Stimulated activated naive CD4-positive, alpha-beta T cell treated with Interleukin-2 at 50 U/mL for 16 hours (primary cell): ENCODE measurements at regions not wholly inside any gene's neighbourhood (a gene's known extent, or its start where the extent isn't known, plus 50 kb on each side); places are given as distances from the start of the nearest gene placed in this dataset.
"Not testable (repeated sequence)": the region's sequence is repeated elsewhere in the genome, so short reads cannot be mapped to it uniquely, and the experiment has no call there.

Experiments used
- DNase-seq: peaks from one replicate; lab custom pipeline; 2025; lab: John Stamatoyannopoulos, UW

GRCh38 chr10:65275296-65275695 lies 1650.5 kb upstream of the LRRTM3 start:
- no peak for DNase-seq

GRCh38 chr10:65284495-65285041 lies 1641.3 kb upstream of the LRRTM3 start:
- DNase-seq = no peak

- not testable (repeated sequence) for DNase-seq
Observed at GRCh38 chr10:65285726-65286125, 1640.1 kb upstream of the LRRTM3 start.

- DNase-seq = no peak
Observed at GRCh38 chr10:65291286-65291685, 1634.5 kb upstream of the LRRTM3 start.

GRCh38 chr10:65292551-65292950 lies 1633.3 kb upstream of the LRRTM3 start:
- no peak for DNase-seq

- no peak for DNase-seq
Observed at GRCh38 chr10:65294329-65294728, 1631.5 kb upstream of the LRRTM3 start.

- no peak for DNase-seq
Observed at GRCh38 chr10:65301181-65301580, 1624.7 kb upstream of the LRRTM3 start.

GRCh38 chr10:65306201-65306600 lies 1619.6 kb upstream of the LRRTM3 start:
- no peak for DNase-seq

GRCh38 chr10:65312876-65313275 lies 1613.0 kb upstream of the LRRTM3 start:
- no peak for DNase-seq

GRCh38 chr10:65313406-65313805 lies 1612.4 kb upstream of the LRRTM3 start:
- no peak for DNase-seq

GRCh38 chr10:65314253-65314652 lies 1611.6 kb upstream of the LRRTM3 start:
- no peak for DNase-seq

- DNase-seq = no peak
Observed at GRCh38 chr10:65319493-65319892, 1606.3 kb upstream of the LRRTM3 start.

- no peak for DNase-seq
Observed at GRCh38 chr10:65320236-65321026, 1605.4 kb upstream of the LRRTM3 start.

- no peak for DNase-seq
Observed at GRCh38 chr10:65323802-65324201, 1602.0 kb upstream of the LRRTM3 start.

- DNase-seq = no peak
Observed at GRCh38 chr10:65325913-65326312, 1599.9 kb upstream of the LRRTM3 start.

- no peak for DNase-seq
Observed at GRCh38 chr10:65328486-65328885, 1597.3 kb upstream of the LRRTM3 start.

GRCh38 chr10:65335311-65335710 lies 1590.5 kb upstream of the LRRTM3 start:
- DNase-seq = no peak

- DNase-seq = no peak
Observed at GRCh38 chr10:65340340-65340739, 1585.5 kb upstream of the LRRTM3 start.

GRCh38 chr10:65341323-65341925 lies 1584.4 kb upstream of the LRRTM3 start:
- DNase-seq = no peak

- DNase-seq = no peak
Observed at GRCh38 chr10:65342245-65342644, 1583.6 kb upstream of the LRRTM3 start.

GRCh38 chr10:65346466-65346865 lies 1579.4 kb upstream of the LRRTM3 start:
- DNase-seq = no peak

GRCh38 chr10:65348637-65349036 lies 1577.2 kb upstream of the LRRTM3 start:
- no peak for DNase-seq

- no peak for DNase-seq
Observed at GRCh38 chr10:65350611-65351010, 1575.2 kb upstream of the LRRTM3 start.
